HEK293 (cell line): ENCODE measurements at regions not wholly inside any gene's neighbourhood (a gene's known extent, or its start where the extent isn't known, plus 50 kb on each side); places are given as distances from the start of the nearest gene placed in this dataset.

Experiments
- CTCF ChIA-PET: fragments of 350-600 bp; formaldehyde crosslinking; extraction: SDS; loops from one replicate; lab custom pipeline; 2021; ENCODE audit warnings: antibody characterized with exemption; lab: Yijun Ruan, JAX
- POLR2A ChIA-PET: fragments of 300-600 bp; formaldehyde crosslinking; extraction: SDS; loops from one replicate; lab custom pipeline; 2020; ENCODE audit warnings: antibody characterized with exemption, inconsistent platforms; lab: Yijun Ruan, JAX
- H3K27ac ChIP-seq: fragments of 200-500 bp; sonication (Bioruptor generic); 2 replicates; pipeline ENCODE4 v1.5.1; 2014; ENCODE audit warnings: low read depth, low read length, control low read depth, inconsistent platforms; ENCODE audit errors: extremely low read depth
- H3K36me3 ChIP-seq, 2 experiments: fragments of 200-500 bp in 1 of 2; sonication (Bioruptor generic) in 1 of 2; 1 replicate in 1 of 2; 2 replicates in 1 of 2; pipeline ENCODE4 v1.5.1; 2014 to 2017; ENCODE audit warnings: inconsistent platforms in 2 of 2, low read length in 2 of 2; ENCODE audit not compliant: control insufficient read depth in 2 of 2, insufficient read depth in 1 of 2
- H3K4me1 ChIP-seq: fragments of 200-500 bp; sonication (Bioruptor generic); 2 replicates; pipeline ENCODE4 v1.5.1; 2014; ENCODE audit warnings: mild to moderate bottlenecking, low read length, inconsistent platforms; ENCODE audit not compliant: control insufficient read depth, insufficient read depth
- H3K4me3 ChIP-seq: 2 replicates; pipeline ENCODE4 v1.5.1; 2011; ENCODE audit warnings: low read depth, mild to moderate bottlenecking, control low read depth, low read length, moderate library complexity
- H3K9me3 ChIP-seq: fragments of 200-500 bp; sonication (Bioruptor generic); 2 replicates; pipeline ENCODE4 v1.5.1; 2014; ENCODE audit warnings: low read depth, low read length, inconsistent platforms; ENCODE audit not compliant: control insufficient read depth, insufficient read depth
- MZF1 ChIP-seq: fragments of 450-650 bp; formaldehyde crosslinking; IDR thresholded peaks from 2 replicates; pipeline ENCODE4 v1.5.1; 2017; ENCODE audit warnings: missing biosample characterization, missing genetic modification characterization, borderline replicate concordance
- ZBTB1 ChIP-seq: fragments of 450-650 bp; formaldehyde crosslinking; IDR thresholded peaks from 2 replicates; pipeline ENCODE4 v1.5.1; 2016; ENCODE audit warnings: missing biosample characterization, missing genetic modification characterization
- ZNF473 ChIP-seq: fragments of 450-650 bp; formaldehyde crosslinking; IDR thresholded peaks from 2 replicates; pipeline ENCODE4 v1.5.1; 2017; ENCODE audit warnings: missing biosample characterization, missing genetic modification characterization
- ZNF610 ChIP-seq: fragments of 450-650 bp; formaldehyde crosslinking; IDR thresholded peaks from 2 replicates; pipeline ENCODE4 v1.5.1; 2016; ENCODE audit warnings: missing biosample characterization, missing genetic modification characterization, borderline replicate concordance
- ZNF776 ChIP-seq: fragments of 450-650 bp; formaldehyde crosslinking; IDR thresholded peaks from 2 replicates; pipeline ENCODE4 v1.5.0; 2017; ENCODE audit warnings: missing biosample characterization, missing genetic modification characterization, borderline replicate concordance
- TF ChIP-seq, protein P1 (sequence below): fragments of 450-650 bp; formaldehyde crosslinking; IDR thresholded peaks from 2 replicates; pipeline ENCODE4 v1.5.1; 2016; ENCODE audit warnings: missing biosample characterization, missing genetic modification characterization
- TF ChIP-seq, protein P2 (sequence below): fragments of 450-650 bp; formaldehyde crosslinking; IDR thresholded peaks from 2 replicates; pipeline ENCODE4 v1.5.1; 2017; ENCODE audit warnings: missing biosample characterization, mild to moderate bottlenecking, missing genetic modification characterization, moderate library complexity
- TF ChIP-seq, protein P3 (sequence below): fragments of 450-650 bp; formaldehyde crosslinking; IDR thresholded peaks from 2 replicates; pipeline ENCODE4 v1.5.1; 2016; ENCODE audit warnings: missing biosample characterization, missing genetic modification characterization
- TF ChIP-seq, protein P4 (sequence below): fragments of 450-650 bp; formaldehyde crosslinking; IDR thresholded peaks from 2 replicates; pipeline ENCODE4 v1.5.1; 2016; ENCODE audit warnings: missing biosample characterization, missing genetic modification characterization

DNA sequence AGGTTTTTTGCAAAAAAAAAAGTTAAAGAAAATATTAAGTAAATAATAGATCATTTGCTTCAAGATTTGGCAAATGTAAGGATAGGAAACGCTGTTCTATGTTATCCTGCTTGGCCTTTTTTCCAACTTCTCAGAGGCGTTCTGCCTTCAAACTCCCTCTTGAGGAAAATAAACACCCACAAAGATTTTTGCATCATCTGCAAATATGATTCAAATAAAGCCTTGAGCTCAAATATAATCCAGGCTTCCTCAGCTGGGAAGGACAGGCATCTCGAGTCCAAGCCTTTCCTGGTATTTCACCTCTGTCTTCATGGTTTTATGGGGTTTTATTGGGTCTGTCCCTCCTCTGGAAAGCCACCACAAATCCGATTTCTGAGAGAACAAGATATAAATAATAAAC, 67.7 kb upstream of the PTPN1 start:
- no peaks in the 10 kb centered on the region for H3K9me3 ChIP-seq
- TF ChIP-seq, protein P1, sequence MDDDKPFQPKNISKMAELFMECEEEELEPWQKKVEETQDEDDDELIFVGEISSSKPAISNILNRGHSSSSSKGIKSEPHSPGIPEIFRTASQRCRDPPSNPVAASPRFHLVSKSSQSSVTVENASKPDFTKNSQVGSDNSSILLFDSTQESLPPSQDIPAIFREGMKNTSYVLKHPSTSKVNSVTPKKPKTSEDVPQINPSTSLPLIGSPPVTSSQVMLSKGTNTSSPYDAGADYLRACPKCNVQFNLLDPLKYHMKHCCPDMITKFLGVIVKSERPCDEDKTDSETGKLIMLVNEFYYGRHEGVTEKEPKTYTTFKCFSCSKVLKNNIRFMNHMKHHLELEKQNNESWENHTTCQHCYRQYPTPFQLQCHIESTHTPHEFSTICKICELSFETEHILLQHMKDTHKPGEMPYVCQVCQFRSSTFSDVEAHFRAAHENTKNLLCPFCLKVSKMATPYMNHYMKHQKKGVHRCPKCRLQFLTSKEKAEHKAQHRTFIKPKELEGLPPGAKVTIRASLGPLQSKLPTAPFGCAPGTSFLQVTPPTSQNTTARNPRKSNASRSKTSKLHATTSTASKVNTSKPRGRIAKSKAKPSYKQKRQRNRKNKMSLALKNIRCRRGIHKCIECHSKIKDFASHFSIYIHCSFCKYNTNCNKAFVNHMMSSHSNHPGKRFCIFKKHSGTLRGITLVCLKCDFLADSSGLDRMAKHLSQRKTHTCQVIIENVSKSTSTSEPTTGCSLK (tag by site-specific recombination): no peak
- no peak for TF ChIP-seq ZBTB1 (tag by site-specific recombination)
- H3K4me1 ChIP-seq: no peaks in the 10 kb centered on the region
- no peak overlapping the region for H3K4me3 ChIP-seq
- no peak overlapping the region for H3K27ac ChIP-seq
- ChIA-PET POLR2A (no interaction called here), CTCF (interaction anchor here (0.6 kb wide), 1 partner anchor 130 kb away, joined by 5 read pairs; no protein-coding TSS in a partner anchor)
- no peaks in the 10 kb centered on the region for H3K36me3 ChIP-seq

DNA sequence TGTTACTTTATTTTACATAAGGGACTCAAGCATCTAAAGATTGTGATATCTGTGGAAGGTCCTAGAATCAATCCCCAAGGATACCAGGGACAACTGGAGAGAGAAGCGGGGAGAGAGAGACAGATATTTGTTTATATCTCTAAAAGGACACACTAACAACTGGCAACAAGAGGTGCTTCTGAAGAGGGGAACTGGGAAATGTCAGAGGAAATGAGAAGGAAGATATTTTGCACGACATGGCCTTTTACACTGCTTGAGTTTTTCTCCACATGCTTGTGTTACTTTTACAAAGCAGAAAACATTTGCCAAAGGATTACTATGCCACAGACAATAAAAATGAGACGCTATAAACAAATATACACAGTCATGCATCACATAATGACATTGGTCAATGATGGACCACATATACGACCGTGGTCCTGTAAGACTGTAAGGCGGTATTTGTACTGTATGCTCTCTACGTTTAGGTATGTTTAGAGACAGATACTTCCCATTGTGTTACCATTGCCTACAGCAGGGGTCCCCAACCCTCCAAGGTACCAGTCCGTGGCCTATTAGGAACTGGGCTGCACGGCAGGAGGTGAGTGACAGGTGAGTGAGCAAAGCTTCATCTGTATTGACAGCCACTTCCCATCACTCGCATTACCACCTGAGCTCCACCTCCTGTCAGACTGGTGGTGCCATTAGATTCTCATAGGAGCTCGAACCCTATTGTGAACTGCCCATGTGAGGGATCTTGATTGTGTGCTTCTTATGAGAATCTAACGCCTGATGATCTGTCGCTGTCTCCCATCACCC, 64.6 kb upstream of the PTPN1 start:
- Histone ChIP-seq H3K4me3 (no peak overlapping the region), H3K36me3 (no peaks in the 10 kb centered on the region), H3K9me3 (no peaks in the 10 kb centered on the region), H3K4me1 (no peaks in the 10 kb centered on the region), H3K27ac (no peak overlapping the region)
- CTCF ChIA-PET: interaction anchor here (0.5 kb wide), 1 partner anchor 259 kb away, joined by 4 read pairs; no protein-coding TSS in a partner anchor
- TF ChIP-seq ZNF610 (tag by site-specific recombination): peak; percentile 98
- TF ChIP-seq MZF1: no peak
- TF ChIP-seq, protein P2, sequence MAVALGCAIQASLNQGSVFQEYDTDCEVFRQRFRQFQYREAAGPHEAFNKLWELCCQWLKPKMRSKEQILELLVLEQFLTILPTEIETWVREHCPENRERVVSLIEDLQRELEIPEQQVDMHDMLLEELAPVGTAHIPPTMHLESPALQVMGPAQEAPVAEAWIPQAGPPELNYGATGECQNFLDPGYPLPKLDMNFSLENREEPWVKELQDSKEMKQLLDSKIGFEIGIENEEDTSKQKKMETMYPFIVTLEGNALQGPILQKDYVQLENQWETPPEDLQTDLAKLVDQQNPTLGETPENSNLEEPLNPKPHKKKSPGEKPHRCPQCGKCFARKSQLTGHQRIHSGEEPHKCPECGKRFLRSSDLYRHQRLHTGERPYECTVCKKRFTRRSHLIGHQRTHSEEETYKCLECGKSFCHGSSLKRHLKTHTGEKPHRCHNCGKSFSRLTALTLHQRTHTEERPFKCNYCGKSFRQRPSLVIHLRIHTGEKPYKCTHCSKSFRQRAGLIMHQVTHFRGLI (tag by site-specific recombination): no peak
- TF ChIP-seq, protein P3, sequence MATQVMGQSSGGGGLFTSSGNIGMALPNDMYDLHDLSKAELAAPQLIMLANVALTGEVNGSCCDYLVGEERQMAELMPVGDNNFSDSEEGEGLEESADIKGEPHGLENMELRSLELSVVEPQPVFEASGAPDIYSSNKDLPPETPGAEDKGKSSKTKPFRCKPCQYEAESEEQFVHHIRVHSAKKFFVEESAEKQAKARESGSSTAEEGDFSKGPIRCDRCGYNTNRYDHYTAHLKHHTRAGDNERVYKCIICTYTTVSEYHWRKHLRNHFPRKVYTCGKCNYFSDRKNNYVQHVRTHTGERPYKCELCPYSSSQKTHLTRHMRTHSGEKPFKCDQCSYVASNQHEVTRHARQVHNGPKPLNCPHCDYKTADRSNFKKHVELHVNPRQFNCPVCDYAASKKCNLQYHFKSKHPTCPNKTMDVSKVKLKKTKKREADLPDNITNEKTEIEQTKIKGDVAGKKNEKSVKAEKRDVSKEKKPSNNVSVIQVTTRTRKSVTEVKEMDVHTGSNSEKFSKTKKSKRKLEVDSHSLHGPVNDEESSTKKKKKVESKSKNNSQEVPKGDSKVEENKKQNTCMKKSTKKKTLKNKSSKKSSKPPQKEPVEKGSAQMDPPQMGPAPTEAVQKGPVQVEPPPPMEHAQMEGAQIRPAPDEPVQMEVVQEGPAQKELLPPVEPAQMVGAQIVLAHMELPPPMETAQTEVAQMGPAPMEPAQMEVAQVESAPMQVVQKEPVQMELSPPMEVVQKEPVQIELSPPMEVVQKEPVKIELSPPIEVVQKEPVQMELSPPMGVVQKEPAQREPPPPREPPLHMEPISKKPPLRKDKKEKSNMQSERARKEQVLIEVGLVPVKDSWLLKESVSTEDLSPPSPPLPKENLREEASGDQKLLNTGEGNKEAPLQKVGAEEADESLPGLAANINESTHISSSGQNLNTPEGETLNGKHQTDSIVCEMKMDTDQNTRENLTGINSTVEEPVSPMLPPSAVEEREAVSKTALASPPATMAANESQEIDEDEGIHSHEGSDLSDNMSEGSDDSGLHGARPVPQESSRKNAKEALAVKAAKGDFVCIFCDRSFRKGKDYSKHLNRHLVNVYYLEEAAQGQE (tag by site-specific recombination): no peak
- no peak for TF ChIP-seq ZNF776 (tag by site-specific recombination)
- no peak for TF ChIP-seq ZNF473 (tag by site-specific recombination)
- TF ChIP-seq, protein P4, sequence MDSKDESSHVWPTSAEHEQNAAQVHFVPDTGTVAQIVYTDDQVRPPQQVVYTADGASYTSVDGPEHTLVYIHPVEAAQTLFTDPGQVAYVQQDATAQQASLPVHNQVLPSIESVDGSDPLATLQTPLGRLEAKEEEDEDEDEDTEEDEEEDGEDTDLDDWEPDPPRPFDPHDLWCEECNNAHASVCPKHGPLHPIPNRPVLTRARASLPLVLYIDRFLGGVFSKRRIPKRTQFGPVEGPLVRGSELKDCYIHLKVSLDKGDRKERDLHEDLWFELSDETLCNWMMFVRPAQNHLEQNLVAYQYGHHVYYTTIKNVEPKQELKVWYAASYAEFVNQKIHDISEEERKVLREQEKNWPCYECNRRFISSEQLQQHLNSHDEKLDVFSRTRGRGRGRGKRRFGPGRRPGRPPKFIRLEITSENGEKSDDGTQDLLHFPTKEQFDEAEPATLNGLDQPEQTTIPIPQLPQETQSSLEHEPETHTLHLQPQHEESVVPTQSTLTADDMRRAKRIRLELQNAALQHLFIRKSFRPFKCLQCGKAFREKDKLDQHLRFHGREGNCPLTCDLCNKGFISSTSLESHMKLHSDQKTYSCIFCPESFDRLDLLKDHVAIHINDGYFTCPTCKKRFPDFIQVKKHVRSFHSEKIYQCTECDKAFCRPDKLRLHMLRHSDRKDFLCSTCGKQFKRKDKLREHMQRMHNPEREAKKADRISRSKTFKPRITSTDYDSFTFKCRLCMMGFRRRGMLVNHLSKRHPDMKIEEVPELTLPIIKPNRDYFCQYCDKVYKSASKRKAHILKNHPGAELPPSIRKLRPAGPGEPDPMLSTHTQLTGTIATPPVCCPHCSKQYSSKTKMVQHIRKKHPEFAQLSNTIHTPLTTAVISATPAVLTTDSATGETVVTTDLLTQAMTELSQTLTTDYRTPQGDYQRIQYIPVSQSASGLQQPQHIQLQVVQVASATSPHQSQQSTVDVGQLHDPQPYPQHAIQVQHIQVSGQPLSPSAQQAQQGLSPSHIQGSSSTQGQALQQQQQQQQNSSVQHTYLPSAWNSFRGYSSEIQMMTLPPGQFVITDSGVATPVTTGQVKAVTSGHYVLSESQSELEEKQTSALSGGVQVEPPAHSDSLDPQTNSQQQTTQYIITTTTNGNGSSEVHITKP (tag by site-specific recombination): no peak
- POLR2A ChIA-PET: no interaction called here
